ENCODE measurements at regions not wholly inside any gene's neighbourhood (a gene's known extent, or its start where the extent isn't known, plus 50 kb on each side); places are given as distances from the start of the nearest gene placed in this dataset.

DNA sequence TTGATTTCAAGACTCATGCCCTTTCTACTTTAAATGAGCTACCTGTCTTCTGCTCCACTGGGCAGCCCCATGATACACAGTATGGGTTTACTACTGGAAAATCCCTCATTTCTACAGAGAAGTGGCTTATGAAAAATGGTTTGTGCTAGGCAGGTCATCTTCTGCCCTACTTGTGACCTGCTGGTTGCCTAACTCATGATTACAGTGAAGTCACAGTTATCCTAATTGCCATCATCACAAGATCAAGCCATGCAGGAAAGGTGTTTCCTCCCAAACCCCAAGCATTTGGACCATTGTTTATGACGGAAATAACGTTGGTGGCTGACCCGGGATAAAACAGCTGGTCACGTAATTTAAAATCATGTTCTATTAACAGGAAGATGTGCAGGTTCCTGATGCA lies 330.6 kb downstream of the ACTL7B start:
- TF ChIP-seq, protein P1, sequence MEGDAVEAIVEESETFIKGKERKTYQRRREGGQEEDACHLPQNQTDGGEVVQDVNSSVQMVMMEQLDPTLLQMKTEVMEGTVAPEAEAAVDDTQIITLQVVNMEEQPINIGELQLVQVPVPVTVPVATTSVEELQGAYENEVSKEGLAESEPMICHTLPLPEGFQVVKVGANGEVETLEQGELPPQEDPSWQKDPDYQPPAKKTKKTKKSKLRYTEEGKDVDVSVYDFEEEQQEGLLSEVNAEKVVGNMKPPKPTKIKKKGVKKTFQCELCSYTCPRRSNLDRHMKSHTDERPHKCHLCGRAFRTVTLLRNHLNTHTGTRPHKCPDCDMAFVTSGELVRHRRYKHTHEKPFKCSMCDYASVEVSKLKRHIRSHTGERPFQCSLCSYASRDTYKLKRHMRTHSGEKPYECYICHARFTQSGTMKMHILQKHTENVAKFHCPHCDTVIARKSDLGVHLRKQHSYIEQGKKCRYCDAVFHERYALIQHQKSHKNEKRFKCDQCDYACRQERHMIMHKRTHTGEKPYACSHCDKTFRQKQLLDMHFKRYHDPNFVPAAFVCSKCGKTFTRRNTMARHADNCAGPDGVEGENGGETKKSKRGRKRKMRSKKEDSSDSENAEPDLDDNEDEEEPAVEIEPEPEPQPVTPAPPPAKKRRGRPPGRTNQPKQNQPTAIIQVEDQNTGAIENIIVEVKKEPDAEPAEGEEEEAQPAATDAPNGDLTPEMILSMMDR (IDR thresholded peaks at IDR 0.05; ENCODE audit: low read length): no peak
- TF ChIP-seq EZH2 (IDR thresholded peaks at IDR 0.05; ENCODE audit: borderline replicate concordance, low read length): no peak
- Histone ChIP-seq H3K4me3 (ENCODE audit: low read depth, low read length, poor library complexity, severe bottlenecking) (no peak overlapping the region), H4K20me1 (ENCODE audit: insufficient read depth, low read length) (no peaks in the 10 kb centered on the region), H3K4me2 (ENCODE audit: low read length) (no peak overlapping the region), H3K27ac (ENCODE audit: low read depth, low read length, poor library complexity, severe bottlenecking) (no peak overlapping the region), H3K36me3 (ENCODE audit: insufficient read depth, low read length) (no peaks in the 10 kb centered on the region), H3K9ac (ENCODE audit: low read length) (no peak overlapping the region), H3K9me2 (ENCODE audit: low read depth, low read length) (no peaks in the 10 kb centered on the region), H3F3A (ENCODE audit: insufficient read depth, low read length) (no peaks in the 10 kb centered on the region), H3K27me3 (ENCODE audit: insufficient read depth, low read length) (no peaks in the 10 kb centered on the region), H3K9me3 (ENCODE audit: low read length) (no peaks in the 10 kb centered on the region), H3K79me2 (ENCODE audit: insufficient read depth, low read length) (no peaks in the 10 kb centered on the region), H2AFZ (ENCODE audit: low read length) (no peak overlapping the region), H3K4me1 (ENCODE audit: insufficient read depth, low read length, severe bottlenecking) (no peaks in the 10 kb centered on the region)

GRCh38 chr9:108521063-108521590 lies 334.7 kb downstream of the ACTL7B start:
- H3K9me3 ChIP-seq (ENCODE audit: low read length): no peaks in the 10 kb centered on the region
- H3K27me3 ChIP-seq (ENCODE audit: insufficient read depth, low read length): no peaks in the 10 kb centered on the region
- H3K36me3 ChIP-seq (ENCODE audit: insufficient read depth, low read length): no peaks in the 10 kb centered on the region
- TF ChIP-seq EZH2 (IDR thresholded peaks at IDR 0.05; ENCODE audit: borderline replicate concordance, low read length): no peak
- TF ChIP-seq, protein P1 (IDR thresholded peaks at IDR 0.05; ENCODE audit: low read length): no peak
- no peak overlapping the region for H3K27ac ChIP-seq (ENCODE audit: low read depth, low read length, poor library complexity, severe bottlenecking)
- H3F3A ChIP-seq (ENCODE audit: insufficient read depth, low read length): no peaks in the 10 kb centered on the region
- no peaks in the 10 kb centered on the region for H3K9me2 ChIP-seq (ENCODE audit: low read depth, low read length)
- H3K9ac ChIP-seq (ENCODE audit: low read length): no peak overlapping the region
- H3K4me1 ChIP-seq (ENCODE audit: insufficient read depth, low read length, severe bottlenecking): no peaks in the 10 kb centered on the region
- H3K4me3 ChIP-seq (ENCODE audit: low read depth, low read length, poor library complexity, severe bottlenecking): no peak overlapping the region
- H2AFZ ChIP-seq (ENCODE audit: low read length): no peak overlapping the region
- H3K79me2 ChIP-seq (ENCODE audit: insufficient read depth, low read length): no peaks in the 10 kb centered on the region
- no peak overlapping the region for H3K4me2 ChIP-seq (ENCODE audit: low read length)
- no peaks in the 10 kb centered on the region for H4K20me1 ChIP-seq (ENCODE audit: insufficient read depth, low read length)

GRCh38 chr9:108519437-108519836 lies 336.3 kb downstream of the ACTL7B start:
- no peak overlapping the region for H3K27ac ChIP-seq (ENCODE audit: low read depth, low read length, poor library complexity, severe bottlenecking)

More at GRCh38 chr9:108519437-108519836, 336.3 kb downstream of the ACTL7B start:
- Histone ChIP-seq H4K20me1 (ENCODE audit: insufficient read depth, low read length) (no peaks in the 10 kb centered on the region), H3K9ac (ENCODE audit: low read length) (no peak overlapping the region), H3K79me2 (ENCODE audit: insufficient read depth, low read length) (no peaks in the 10 kb centered on the region), H3K36me3 (ENCODE audit: insufficient read depth, low read length) (no peaks in the 10 kb centered on the region), H3K9me2 (ENCODE audit: low read depth, low read length) (no peaks in the 10 kb centered on the region), H3K9me3 (ENCODE audit: low read length) (no peaks in the 10 kb centered on the region), H3K4me1 (ENCODE audit: insufficient read depth, low read length, severe bottlenecking) (no peaks in the 10 kb centered on the region), H3K27me3 (ENCODE audit: insufficient read depth, low read length) (no peaks in the 10 kb centered on the region), H3K4me2 (ENCODE audit: low read length) (no peak overlapping the region), H3K4me3 (ENCODE audit: low read depth, low read length, poor library complexity, severe bottlenecking) (no peak overlapping the region), H3F3A (ENCODE audit: insufficient read depth, low read length) (no peaks in the 10 kb centered on the region), H2AFZ (ENCODE audit: low read length) (no peak overlapping the region)
- no peak for TF ChIP-seq EZH2 (IDR thresholded peaks at IDR 0.05; ENCODE audit: borderline replicate concordance, low read length)
- TF ChIP-seq, protein P1 (IDR thresholded peaks at IDR 0.05; ENCODE audit: low read length): no peak

All from OCI-LY1 (cell line).